ENCODE measurements at regions not wholly inside any gene's neighbourhood (a gene's known extent, or its start where the extent isn't known, plus 50 kb on each side); places are given as distances from the start of the nearest gene placed in this dataset.
A peak's percentile ranks its signal among the peaks of the same experiment; 100 is the strongest.
"Not testable (repeated sequence)": the region's sequence is repeated elsewhere in the genome, so short reads cannot be mapped to it uniquely, and the experiment has no call there.

DNA sequence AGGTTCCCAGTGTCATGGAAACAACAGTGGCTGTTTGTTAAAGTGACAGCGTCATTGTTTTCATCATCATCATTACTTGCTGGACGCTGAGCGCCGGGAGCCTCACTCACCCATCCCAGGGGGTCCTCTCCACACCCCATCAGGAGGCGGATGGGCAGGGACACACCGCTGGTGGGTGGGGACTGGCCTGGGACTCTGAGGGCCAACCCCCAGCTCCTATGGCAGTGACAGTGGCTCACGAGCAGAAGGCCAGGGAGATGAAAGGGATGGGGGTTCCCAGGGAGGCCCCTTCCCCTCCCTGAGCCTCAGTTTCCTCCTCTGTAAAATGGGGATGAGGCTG is 76.6 kb upstream of the PRR5 start:
- ChIA-PET CTCF (interaction anchor here (0.8 to 2.7 kb wide), 8 partner anchors 44 to 633 kb away, joined by 3 to 20 read pairs (median 4); no protein-coding TSS in a partner anchor), POLR2A (interaction anchor here (1.2 kb wide), 1 partner anchor 539 kb away, joined by 4 read pairs; no protein-coding TSS in a partner anchor)
- no peaks in the 10 kb centered on the region for H3K36me3 Mint-ChIP-seq (ENCODE audit: low read depth)
- peaks cover 7% of the 10 kb centered on the region for H3K4me1 Mint-ChIP-seq
- DNase-seq: no peak
- no peak overlapping the region for H3K4me3 Mint-ChIP-seq
- peaks cover 4% of the 10 kb centered on the region for H3K27me3 Mint-ChIP-seq
- no peak overlapping the region for H3K27ac Mint-ChIP-seq
- no peaks in the 10 kb centered on the region for H3K9me3 Mint-ChIP-seq

DNA sequence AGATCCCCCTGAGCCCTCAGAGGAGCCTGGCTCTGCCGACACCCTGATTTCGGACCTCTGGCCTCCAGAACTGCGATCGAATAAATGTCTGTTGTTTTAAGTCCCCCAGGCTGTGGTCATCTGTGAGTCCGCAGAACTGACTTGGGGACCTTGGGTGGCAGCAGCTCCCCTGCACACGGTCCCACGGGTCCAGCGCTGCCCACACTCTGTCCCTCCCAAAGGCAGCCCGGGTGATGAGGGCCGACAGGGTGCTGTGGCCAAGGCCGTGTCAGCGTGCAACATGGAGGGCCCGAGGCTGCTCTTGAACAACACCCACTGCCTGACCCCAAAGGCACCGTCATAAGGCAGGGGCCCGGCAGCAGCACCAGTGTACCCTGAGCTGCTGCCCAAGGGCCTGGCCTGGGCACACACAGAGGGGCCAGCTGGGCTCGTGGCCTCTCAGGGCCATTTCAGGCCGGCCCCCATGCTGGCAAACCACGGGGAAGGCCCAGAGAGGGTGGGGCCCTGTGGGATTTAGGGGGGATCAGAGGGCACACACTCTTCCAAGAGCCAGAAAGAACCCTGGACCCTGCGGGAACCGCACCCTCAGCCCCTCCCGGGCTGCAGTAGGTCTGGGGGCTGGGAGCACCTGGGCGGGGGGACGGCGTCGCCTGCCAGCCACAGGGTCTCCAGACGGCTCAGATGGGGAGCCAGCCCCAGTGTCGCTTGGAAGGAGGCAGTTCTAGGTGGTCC is 77.1 kb upstream of the PRR5 start:
- Mint-ChIP-seq H3K4me1 (peaks cover 7% of the 10 kb centered on the region), H3K36me3 (ENCODE audit: low read depth) (no peaks in the 10 kb centered on the region), H3K27ac (no peak overlapping the region), H3K4me3 (no peak overlapping the region), H3K27me3 (peaks cover 4% of the 10 kb centered on the region), H3K9me3 (no peaks in the 10 kb centered on the region)
- POLR2A ChIA-PET: interaction anchor here (1.0 to 1.2 kb wide), 3 partner anchors 539 to 631 kb away, joined by 3 to 4 read pairs (median 3); no protein-coding TSS in a partner anchor
- CTCF ChIA-PET: interaction anchor here (0.8 to 2.7 kb wide), 7 partner anchors 60 to 632 kb away, joined by 3 to 20 read pairs (median 4); no protein-coding TSS in a partner anchor
- DNase-seq: no peak

DNA sequence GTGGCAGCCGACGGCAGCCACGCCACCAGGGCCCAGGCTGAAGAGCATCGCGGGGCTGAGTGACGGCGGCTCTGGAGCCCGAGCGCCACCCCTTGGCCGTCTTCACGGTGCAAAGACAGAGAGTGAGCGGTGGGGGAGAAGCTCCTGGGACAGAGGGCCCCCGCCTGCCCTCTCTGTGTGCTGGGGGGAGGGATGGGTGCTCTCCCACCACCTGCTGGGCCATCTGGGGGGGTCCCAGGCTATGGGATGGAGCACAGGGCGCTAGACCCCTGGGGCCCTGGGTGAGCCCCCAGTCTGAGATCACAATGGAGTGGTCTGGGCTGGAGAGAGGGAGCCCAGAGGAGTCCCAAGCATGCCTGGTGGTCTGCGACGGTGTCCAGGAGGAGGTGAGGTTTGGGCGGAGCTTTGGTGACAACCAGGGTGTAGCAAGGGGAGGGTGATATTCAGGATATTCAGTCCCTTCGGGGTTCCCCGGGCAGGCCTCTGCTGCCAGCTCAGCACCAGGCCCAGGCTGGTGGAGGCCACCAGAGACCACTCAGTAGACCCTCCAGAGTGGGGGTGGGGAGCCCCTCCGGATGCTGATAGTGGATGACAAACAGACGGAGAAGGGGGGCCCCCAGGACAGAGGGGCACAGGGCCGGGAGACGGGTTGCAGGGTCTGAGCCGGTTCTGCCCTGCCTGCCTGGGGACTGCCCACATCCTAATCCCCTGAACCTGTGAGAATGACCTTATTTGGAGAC is 78.1 kb upstream of the PRR5 start:
- CTCF ChIA-PET: interaction anchor here (1.0 to 2.7 kb wide), 3 partner anchors 46 to 631 kb away, joined by 3 to 20 read pairs (median 5); no protein-coding TSS in a partner anchor
- Mint-ChIP-seq H3K27ac (no peak overlapping the region), H3K36me3 (ENCODE audit: low read depth) (no peaks in the 10 kb centered on the region), H3K4me1 (peaks cover 7% of the 10 kb centered on the region), H3K4me3 (no peak overlapping the region), H3K27me3 (peaks cover 4% of the 10 kb centered on the region), H3K9me3 (no peaks in the 10 kb centered on the region)
- POLR2A ChIA-PET: interaction anchor here (1.0 to 1.2 kb wide), 3 partner anchors 538 to 630 kb away, joined by 3 to 4 read pairs (median 3); no protein-coding TSS in a partner anchor
- DNase-seq: no peak

DNA sequence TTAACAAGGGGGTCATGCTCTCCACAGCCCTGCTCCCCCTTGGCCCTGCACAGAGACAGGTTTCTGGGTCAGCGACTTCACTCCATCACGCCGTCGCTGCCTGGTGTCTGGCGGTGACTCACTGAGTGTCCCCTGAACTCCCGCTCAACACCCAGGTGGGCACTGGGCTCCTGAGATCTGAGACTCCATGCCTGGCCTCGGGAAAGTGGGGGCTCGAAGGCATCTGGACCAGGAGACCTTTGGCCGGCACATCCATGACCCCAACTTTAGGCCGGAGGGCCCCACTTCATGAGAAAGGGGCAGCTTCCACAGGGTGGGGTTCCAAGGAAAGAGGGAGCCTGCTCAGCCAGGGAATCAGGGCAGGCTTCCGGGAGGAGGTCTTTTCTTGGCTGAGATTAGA is 79.3 kb upstream of the PRR5 start:
- CTCF ChIA-PET: no interaction called here
- Mint-ChIP-seq H3K27me3 (peaks cover 4% of the 10 kb centered on the region), H3K4me3 (no peak overlapping the region), H3K9me3 (no peaks in the 10 kb centered on the region), H3K27ac (no peak overlapping the region), H3K36me3 (ENCODE audit: low read depth) (no peaks in the 10 kb centered on the region), H3K4me1 (peaks cover 7% of the 10 kb centered on the region)
- DNase-seq: no peak
- POLR2A ChIA-PET: no interaction called here

DNA sequence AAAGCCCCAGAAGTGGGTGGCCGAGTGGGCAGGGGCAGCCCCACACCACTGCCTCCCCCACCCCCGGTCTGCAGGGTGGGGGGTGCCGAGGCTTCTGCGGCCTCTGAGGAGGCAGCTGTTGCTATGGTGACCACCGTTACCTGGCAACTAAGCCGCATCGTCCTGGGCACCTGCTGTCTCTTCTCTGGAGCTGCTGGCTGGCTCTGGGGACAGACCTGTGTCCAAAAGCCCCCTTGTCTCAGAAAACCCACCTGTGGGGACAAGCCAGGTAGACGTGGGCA is 79.9 kb upstream of the PRR5 start:
- peak; percentile 42 for DNase-seq
- POLR2A ChIA-PET: no interaction called here
- Mint-ChIP-seq H3K4me3 (no peak overlapping the region), H3K27ac (no peak overlapping the region), H3K36me3 (ENCODE audit: low read depth) (no peaks in the 10 kb centered on the region), H3K9me3 (no peaks in the 10 kb centered on the region), H3K4me1 (peaks cover 7% of the 10 kb centered on the region), H3K27me3 (peaks cover 2% of the 10 kb centered on the region)
- CTCF ChIA-PET: no interaction called here

DNA sequence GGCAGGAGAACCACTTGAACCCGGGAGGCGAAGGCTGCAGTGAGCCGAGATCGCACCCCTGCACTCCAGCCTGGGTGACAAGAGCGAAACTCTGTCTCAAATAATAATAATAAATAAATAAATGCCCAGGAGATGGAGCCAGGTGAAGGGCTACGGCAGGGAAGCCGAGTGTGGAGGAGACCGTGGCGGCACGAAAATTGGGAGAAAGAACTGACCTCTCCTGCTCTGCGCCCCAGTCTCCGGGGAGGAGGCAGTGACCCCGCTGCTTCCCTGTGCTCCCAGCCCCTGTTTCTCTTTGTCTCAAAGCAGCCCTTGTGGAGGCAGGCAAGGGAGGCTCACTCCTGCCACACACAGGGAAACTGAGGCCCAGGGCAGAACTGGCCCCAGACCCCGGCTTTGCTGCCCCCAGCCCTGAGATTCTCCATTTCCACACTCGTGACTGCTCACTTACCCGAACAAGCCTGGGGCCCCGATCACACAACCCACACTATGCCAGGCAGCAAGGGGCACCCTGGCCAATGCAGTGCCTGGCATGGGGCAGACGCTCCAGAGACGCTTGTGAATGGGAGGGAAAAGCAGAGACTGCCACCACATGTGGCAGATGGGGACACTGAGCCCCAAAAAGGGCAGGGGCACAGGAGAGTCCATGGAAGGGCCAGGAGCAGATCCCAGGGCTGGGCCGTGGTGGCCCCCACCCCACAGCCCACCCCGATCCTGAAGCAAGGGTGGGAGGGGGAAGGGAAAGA is 80.4 kb upstream of the PRR5 start:
- DNase-seq: no peak
- H3K4me1 Mint-ChIP-seq: peaks cover 7% of the 10 kb centered on the region
- no peak overlapping the region for H3K4me3 Mint-ChIP-seq
- ChIA-PET POLR2A (no interaction called here), CTCF (no interaction called here)
- peaks cover 2% of the 10 kb centered on the region for H3K27me3 Mint-ChIP-seq
- no peaks in the 10 kb centered on the region for H3K36me3 Mint-ChIP-seq (ENCODE audit: low read depth)
- H3K9me3 Mint-ChIP-seq: no peaks in the 10 kb centered on the region
- no peak overlapping the region for H3K27ac Mint-ChIP-seq

DNA sequence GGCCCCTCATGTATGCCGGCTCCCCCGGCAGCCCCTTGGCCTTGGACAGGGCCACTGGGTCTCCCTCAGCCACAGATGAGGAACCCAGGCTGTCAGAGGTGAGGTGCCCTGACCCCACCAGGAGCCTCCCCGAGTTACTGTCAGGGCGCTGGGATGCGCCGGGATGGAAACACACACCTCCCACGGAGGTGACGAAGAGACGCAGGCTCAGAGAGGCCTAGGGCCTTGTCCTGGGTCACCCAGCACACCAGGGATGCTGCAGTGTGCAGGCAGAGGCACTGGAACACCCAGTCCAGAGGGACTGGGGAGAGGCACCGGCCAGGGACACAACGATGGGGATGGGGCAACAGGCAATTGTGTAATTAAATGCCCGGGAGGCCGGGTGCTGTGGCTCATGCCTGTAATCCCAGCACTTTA is 81.2 kb upstream of the PRR5 start:
- CTCF ChIA-PET: no interaction called here
- Mint-ChIP-seq H3K27me3 (peaks cover 2% of the 10 kb centered on the region), H3K27ac (no peak overlapping the region), H3K9me3 (no peaks in the 10 kb centered on the region), H3K4me1 (peaks cover 4% of the 10 kb centered on the region), H3K4me3 (no peak overlapping the region), H3K36me3 (ENCODE audit: low read depth) (no peaks in the 10 kb centered on the region)
- no peak for DNase-seq
- POLR2A ChIA-PET: no interaction called here

DNA sequence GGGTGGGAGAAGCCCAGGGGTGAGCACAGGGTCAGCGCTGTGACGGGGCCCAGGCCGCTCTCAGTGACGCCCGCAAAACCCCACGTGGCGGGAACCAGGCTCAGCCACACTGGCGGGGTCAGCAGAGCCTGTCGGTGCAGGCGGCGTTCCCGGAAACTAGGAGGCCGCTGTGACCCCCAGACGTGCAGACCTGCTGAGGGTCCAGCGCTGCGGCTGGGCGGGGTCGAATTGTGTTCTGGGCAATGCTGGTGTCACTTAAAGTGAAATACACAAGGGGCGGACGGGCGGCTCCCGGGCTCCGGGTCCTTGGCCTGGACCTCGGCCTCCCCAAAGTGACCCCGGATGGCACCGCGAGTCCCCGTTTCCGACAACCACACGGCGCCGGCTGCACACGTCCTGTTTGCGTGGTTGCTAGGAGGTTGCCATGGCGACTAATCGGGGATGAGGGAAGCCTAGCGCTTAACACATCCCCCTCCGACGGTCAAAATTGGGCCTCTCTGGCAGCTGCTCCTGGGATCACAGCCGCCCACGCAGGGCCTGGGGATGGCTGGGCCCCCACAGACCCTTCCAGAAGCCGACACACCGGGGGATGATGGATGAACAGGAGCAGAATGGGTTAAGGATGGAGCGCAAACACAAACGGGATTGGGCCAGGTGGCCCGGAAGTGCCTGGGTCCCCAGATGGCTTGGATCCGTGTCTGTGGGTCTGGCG is 81.7 kb upstream of the PRR5 start:
- Mint-ChIP-seq H3K4me1 (peaks cover 4% of the 10 kb centered on the region), H3K4me3 (no peak overlapping the region), H3K27me3 (peaks cover 2% of the 10 kb centered on the region)

DNA sequence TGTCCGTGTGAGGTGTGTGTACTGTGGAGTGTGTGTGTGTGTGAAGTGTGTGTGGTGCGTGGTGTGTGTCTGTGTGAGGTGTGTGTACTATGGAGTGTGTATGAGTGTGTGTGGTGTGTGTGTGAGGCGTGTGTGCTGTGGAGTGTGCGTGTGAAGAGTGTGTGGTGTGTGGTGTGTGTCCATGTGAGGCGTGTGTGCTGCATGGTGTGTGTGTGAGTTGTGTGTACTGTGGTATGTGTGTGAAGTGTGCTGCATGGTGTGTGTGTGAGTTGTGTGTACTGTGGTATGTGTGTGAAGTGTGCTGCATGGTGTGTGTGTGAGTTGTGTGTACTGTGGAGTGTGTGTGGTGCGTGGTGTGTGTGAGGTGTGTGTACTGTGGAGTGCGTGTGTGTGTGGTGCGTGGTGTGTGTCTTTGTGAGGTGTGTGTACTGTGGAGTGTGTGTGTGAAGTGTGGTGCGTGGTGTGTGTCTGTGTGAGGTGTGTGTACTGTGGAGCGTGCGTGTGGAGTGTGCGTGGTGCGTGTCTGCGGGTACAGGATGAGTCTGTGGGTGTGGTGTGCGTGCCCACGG is 82.4 kb upstream of the PRR5 start:
- H3K9me3 Mint-ChIP-seq, H3K4me1 Mint-ChIP-seq, CTCF ChIA-PET: not testable (repeated sequence)

More for the DNA sequence above, 81.7 kb upstream of the PRR5 start:
- no peak overlapping the region for H3K27ac Mint-ChIP-seq
- ChIA-PET POLR2A (no interaction called here), CTCF (no interaction called here)
- DNase-seq: peak; percentile 90
- H3K36me3 Mint-ChIP-seq (ENCODE audit: low read depth): no peaks in the 10 kb centered on the region
- peaks cover 2% of the 10 kb centered on the region for H3K9me3 Mint-ChIP-seq

DNA sequence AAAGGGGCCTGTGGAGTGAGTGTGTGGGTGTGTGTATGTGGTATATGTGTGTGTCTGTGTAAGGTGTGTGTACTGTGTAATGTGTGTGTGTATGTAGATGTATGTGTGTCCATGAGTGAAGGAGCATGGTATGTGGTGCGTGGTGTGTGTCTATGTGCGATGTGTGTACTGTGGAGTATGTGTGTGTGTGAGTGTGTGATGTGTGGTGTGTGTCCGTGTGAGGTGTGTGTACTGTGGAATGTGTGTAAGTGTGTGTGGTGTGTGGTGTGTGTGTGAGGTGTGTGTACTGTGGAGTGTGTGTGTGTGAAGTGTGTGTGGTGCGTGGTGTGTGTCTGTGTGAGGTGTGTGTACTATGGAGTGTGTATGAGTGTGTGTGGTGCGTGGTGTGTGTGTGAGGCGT is 83.1 kb upstream of the PRR5 start:
- H3K27me3 Mint-ChIP-seq, H3K4me3 Mint-ChIP-seq: not testable (repeated sequence)

More for the DNA sequence above, 82.4 kb upstream of the PRR5 start:
- H3K36me3 Mint-ChIP-seq (ENCODE audit: low read depth); POLR2A ChIA-PET; H3K4me3 Mint-ChIP-seq; H3K27ac Mint-ChIP-seq; H3K27me3 Mint-ChIP-seq; DNase-seq: not testable (repeated sequence)

DNA sequence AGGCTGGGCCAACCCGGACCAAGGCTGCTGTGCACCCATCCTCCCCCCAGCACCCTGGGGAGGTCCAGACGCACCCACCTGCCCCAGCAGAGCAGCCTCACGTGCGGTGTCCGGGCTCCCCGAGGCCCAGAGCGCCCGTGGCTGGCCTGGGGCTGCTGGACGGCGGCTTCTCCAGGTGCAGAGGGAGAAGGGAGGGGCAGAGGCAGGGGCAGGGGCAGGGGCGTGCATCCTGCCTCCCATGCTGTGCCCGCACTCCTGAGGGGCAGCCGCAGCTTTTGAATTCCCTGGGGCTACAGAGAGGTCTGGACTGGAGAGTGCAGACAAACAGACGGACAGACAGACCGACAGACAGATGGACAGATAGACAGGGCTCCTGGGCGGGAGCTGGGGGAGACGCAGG is 83.6 kb upstream of the PRR5 start:
- Mint-ChIP-seq H3K27ac (no peak overlapping the region), H3K4me1 (peaks cover 4% of the 10 kb centered on the region), H3K27me3 (peaks cover 2% of the 10 kb centered on the region), H3K36me3 (ENCODE audit: low read depth) (no peaks in the 10 kb centered on the region), H3K4me3 (no peak overlapping the region), H3K9me3 (peaks cover 8% of the 10 kb centered on the region)
- DNase-seq: no peak
- ChIA-PET POLR2A (no interaction called here), CTCF (no interaction called here)

More for the DNA sequence above, 83.1 kb upstream of the PRR5 start:
- CTCF ChIA-PET; DNase-seq; H3K4me1 Mint-ChIP-seq; H3K9me3 Mint-ChIP-seq; H3K36me3 Mint-ChIP-seq (ENCODE audit: low read depth); H3K27ac Mint-ChIP-seq; POLR2A ChIA-PET: not testable (repeated sequence)

DNA sequence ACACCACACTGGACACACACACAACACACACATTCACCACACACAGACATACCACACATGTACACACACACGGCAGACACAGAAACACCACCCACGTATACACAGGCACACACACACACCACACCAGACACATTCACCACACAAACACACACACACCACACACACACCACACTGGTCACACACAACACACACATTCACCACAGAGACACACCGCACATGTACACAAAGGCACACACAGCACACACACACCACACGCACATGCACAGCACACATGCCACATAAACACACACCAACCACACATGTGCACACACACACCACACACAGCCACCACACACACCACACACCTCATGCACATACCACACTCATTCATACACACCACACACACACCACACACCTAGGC is 84.2 kb upstream of the PRR5 start:
- ChIA-PET CTCF (no interaction called here), POLR2A (no interaction called here)
- peaks cover 4% of the 10 kb centered on the region for H3K4me1 Mint-ChIP-seq
- H3K27me3 Mint-ChIP-seq: peaks cover 2% of the 10 kb centered on the region
- H3K9me3 Mint-ChIP-seq: peaks cover 8% of the 10 kb centered on the region
- H3K27ac Mint-ChIP-seq: no peak overlapping the region
- H3K4me3 Mint-ChIP-seq: no peak overlapping the region
- no peak for DNase-seq
- no peaks in the 10 kb centered on the region for H3K36me3 Mint-ChIP-seq (ENCODE audit: low read depth)

Measured in activated CD4-positive, alpha-beta memory T cell treated with anti-CD3 and anti-CD28 coated beads, Interleukin-2, amount 10 ng/mL, durations not matched to agents 7 days and 5 days (primary cell).